HuH-7 (cell line): ENCODE measurements at regions not wholly inside any gene's neighbourhood (a gene's known extent, or its start where the extent isn't known, plus 50 kb on each side); places are given as distances from the start of the nearest gene placed in this dataset.
"Not testable (repeated sequence)": the region's sequence is repeated elsewhere in the genome, so short reads cannot be mapped to it uniquely, and the experiment has no call there.

ENCODE experiments used
- DNase-seq: peaks from one replicate; pipeline ENCODE4 v3.0.0; 2011; ENCODE audit warnings: low spot score

DNA sequence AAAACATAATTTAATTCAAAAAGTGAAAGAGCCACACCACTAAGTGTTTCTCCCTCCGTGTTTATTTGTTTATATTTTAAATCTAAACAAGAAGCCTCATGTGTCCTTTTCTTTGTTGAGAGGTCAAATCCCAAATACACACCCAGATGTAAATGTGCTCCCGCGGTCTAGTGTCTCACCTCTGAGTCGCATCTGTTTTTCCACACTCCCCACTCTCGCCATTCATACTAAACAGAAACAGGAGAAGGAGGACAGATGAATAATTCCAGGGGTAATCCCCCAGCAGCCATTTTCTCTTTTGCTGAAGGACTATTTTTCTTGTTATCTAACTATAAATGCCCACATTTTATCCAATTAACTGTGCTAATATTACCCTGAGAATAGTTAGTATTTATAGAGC is 361.6 kb upstream of the RIOK2 start:
- DNase-seq: no peak

DNA sequence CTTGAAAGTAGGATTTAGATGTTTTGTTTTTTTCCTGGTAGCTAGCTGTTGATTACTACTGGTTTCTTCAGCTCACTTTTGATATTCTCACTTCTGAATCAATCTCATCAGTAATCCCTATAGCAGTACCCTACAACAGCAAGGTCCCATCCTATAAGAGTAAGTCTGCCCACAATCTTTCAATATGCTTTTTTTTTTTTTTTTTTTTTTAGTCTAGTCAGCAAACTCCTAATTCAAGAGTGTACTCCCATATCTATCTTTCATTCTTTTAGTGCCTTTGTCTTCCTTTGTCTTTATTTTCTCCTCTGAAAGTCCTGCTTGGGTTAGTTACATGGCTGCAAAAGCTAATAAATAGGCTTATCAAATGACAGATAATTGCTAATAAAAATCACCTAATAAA is 362.4 kb upstream of the RIOK2 start:
- no peak for DNase-seq

DNA sequence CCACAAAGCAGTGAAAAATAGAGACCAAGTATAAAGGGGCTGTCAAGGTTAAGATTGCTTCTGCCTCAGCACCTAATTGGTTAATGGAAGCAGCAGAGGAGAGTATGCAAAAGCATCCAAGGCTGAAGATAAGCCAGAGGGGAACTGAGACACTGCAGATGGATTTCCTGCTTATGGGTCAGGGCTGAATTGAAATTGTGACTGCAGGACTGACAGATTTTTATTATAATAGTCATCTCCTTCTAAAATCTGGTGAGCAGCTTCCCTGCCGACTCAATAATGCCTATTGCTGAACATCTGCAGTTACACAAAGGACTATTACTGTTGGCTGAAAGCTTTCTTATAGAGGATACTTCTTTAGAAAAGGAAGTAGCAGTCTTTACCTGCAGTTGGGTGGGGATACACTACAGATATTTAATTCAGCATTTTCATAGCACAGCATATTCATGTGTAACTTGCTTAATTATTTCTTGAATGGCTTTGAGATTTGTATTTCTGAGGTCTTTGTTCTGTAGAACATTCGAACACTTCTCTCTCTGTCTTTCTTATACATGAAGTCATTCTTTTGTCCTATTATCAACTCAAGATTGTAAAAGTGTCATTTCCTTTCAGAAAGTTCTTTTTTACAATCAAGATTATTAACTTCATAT is 363.0 kb upstream of the RIOK2 start:
- no peak for DNase-seq

DNA sequence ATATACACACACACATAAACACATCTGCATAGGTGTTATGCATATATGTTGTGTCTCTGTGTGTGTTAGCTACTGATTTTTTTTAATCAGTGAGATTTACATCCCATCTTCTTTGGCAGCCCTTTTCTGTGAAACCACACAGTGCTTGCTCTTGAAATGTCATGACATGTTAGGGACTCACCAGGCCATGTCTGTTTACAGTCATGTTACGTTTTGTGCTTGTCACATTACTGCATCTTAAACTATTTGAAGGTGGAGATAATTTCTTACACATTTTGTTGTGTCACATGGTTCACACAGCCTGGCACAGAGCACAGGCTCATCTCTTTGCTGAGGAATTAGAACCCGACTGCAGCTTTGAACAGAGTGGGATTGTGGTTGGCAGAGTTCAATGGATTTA is 364.4 kb upstream of the RIOK2 start:
- no peak for DNase-seq

DNA sequence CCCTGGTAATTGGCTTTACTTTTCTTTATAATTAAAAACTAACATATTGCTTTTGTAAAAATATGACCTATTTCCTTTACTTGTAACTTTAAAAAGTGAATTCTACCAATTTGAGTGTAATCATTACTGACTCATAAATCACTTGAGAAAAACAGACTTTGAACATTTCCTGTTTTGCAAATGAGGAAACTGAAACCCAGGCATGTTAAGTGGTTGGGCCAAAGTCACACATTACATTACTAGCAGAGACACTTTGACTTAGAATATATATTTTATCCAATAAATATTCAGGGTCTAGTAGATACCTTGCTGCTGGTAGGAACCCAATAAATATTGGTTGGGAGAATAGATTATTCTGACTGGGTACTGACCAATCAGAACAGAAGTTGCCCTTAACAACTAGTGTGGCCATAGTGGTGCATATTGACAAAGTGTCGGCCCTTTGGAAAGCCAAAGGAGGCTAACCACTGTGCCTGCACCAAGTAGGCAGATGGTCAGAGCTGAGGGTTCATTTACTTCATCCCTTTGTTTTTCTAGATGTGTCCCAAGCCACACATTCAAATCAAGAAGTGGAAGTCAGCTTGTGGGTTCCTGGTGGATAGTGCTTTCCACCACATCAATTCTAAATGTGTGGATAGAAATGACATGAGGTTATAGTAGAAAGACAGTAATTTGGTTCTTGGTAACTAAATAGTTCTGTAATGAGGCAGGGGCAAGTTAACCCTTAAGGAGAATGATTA is 365.1 kb upstream of the RIOK2 start:
- no peak for DNase-seq

DNA sequence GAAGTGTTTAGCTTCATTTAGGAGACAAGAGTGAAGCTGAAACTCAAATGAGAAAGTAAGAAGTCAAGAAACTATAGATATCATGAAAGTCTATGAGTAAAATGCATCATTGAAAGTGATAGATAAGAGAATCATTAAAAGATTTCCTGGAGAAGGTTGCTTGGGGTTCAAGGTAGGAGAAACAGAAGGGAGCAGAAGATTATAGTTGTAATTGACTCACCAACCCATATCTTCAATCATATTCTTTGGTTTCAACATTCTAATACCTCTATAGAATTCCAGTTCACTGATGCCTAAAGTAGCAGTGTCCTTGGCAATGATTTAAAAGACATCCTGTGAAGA is 365.7 kb upstream of the RIOK2 start:
- DNase-seq: no peak

DNA sequence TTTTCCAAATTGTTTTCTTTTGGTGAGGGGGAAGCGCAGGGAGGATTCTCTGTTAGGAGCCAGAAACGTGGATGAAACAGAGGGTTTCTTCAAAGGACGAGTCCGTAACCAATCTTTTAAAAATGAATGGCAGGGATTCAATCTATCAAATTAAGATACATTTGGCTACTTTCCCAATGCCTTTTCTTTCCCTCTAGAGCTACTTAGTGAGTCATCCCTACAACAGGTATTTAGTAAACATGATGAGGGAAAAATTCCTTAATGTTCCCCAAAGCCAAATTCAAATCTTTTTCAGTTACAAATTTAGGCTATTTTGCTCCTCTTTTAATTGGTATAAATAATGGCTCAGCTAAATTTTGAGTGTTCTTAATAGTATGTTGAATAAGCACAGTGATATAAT is 366.4 kb upstream of the RIOK2 start:
- DNase-seq: no peak

DNA sequence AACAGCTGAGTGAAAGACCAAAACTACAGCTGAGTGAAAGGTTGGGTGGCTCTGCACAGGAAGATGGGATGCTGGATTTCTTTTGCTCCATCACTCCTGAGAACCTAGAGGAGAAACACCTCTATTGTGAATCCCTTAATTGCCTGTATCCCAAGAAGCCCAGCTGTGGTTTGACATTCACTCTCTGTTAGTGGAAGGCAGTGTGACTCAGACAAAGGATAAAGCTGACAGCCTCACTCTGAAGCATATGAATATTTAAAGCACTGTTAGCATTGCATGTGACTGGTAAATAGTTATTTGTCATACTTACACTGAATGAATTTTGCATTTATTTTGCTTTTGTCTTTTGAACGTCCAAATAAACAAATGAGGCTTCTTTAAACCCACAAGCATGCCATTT is 367.1 kb upstream of the RIOK2 start:
- DNase-seq: no peak

DNA sequence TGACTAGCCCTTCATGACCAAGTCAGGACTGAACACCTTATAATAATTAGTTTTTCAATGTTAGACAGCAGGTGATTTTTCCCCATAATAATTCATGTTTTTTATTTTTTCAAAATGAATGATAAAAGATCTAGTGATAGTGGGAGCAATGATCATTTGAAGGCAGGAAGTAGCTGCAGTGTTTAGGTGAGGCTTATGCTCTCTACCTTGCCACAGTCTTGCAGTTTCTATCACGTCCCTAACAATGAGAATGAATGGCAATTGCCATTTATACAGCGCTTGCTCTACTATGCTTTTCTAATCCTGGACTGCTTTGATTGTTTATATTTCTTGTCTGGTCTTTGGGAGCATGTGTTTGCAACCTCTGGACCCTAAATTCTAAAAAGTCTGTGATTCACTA is 367.8 kb upstream of the RIOK2 start:
- no peak for DNase-seq

DNA sequence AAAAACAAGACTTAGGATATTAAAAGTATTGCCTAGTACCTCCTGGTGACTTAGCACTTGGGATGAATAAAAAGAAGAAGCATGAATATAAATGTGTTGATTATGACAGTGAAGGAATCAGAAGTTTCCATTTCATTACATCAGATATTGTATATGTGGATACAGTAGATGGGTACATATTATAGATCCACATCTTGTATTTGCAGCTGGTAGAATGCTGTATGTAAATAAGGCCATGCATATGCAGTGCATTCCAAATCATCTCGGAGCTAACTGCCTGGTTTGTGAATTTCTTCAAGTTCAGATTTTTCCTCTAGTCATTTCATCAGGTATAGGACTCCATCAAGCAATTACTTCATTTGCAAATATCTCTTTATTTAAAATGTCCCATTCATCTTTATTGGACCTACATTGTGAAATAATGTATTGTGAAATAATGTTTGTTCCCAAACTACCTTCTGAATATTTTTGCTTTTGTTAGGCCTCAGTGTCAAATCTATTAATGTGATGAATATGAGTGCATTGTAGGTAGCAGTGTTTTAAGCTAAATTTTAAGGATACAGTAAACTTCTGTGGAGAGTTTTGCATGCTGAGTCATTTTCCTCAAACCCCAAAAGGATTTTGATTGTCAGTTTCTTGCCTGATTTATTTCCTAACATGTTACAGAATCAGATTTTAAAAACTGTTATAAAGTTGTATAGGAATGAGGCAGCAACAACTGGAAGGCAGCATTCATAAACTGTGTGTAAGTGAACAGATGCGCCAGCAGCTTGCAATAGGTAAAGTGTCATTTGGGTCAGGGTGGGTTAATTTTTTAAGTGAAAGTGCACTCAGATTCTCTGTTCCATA is 370.8 kb upstream of the RIOK2 start:
- DNase-seq: no peak

DNA sequence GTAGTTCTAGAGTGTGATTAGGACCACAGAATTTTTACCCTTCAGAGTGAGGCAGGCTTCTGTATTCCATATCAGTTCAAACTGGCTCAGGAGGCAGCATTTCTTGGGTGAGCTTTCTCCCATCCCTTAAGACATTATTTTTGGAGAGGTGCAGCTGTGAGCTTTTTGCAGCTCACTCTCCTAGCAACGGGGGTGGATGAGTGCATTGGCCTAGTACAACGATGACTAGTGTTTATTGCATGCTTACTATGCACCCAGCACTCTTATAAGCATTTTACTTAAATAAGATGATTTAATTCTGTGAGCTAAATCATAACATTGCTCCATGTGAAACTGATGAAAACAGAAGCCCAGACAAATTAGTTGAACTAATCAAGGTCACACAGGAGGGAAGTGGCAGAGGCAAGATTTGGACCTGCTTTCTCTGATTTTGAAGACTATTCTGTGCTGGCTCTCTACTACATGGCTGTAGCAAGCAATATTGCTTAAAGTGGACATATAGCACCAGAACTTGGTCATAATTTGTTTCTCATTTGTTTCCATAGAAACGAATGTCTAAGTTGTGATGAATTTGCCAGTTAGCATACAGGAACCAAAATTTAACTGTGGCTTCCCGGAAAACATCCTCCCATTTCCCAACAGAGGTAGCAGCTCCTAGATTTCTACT is 372.1 kb upstream of the RIOK2 start:
- no peak for DNase-seq

DNA sequence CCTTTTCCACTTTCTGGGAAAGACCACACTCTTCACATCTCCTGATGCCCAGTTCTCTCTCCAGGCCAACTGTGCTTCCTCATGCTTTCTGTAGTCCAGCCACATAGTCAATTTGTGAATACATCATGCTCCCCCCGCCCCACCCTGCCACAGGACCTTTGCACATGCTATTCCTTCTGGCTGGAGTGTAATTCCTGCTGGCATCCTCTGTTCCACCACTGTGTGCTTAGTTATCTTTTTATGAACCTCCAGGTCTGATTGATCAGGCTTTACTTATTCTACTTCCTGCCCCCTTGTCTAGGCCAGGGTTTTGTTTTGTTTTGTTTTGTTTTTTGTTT is 372.6 kb upstream of the RIOK2 start:
- DNase-seq: no peak

DNA sequence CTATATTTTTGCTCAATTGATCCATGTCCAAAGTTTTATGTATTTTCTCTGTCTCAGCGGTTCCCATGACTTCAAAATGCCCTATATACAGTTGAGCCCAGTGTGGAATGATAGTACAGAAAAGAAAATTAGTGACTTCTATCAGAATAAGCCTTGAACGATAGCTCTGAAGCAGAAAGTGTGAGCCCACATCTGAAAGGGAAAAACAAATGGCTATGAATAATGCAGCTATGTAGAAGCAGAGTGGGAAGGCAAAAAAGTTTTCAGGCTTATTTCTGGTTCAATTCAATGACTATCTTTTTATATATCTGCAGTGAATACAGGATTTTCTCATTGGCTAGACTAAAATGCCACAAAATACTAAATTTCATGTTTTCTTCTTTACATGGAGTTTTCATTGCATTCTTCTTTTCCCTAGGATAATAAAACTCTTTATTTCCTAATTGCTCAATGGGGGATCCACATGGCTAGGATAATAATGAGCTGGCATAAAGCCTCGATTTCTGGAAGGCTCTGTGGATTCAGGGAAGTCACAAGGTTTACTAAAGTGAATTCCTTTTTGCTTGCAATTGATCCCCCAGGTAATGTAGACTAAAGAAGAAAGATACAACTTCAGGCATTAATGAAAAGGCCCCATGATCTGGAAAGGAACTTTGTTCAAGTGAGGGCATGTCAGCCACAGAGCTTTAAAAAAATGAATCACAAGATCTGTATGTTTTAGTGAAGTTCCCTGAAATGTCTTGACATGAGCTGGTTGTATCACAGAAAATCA is 377.0 kb upstream of the RIOK2 start:
- DNase-seq: no peak

DNA sequence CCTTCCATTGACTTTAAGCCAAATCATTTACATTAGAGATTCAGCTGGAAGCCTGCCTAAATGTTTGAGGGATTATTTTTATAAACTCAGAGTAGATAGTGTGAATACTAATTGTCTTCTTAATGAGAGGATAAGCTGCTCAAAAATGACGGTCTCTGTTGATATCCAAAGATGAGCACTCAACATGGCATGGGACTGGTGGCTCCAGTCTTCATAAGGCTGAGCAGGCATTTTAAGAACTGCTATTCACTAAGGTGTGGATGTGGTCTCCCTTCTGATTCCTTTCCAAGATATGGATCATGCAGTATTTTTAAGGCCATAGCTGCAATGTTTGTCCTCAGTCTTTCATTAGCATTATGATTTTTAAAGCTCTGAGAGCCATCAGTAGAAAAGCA is 377.5 kb upstream of the RIOK2 start:
- no peak for DNase-seq

DNA sequence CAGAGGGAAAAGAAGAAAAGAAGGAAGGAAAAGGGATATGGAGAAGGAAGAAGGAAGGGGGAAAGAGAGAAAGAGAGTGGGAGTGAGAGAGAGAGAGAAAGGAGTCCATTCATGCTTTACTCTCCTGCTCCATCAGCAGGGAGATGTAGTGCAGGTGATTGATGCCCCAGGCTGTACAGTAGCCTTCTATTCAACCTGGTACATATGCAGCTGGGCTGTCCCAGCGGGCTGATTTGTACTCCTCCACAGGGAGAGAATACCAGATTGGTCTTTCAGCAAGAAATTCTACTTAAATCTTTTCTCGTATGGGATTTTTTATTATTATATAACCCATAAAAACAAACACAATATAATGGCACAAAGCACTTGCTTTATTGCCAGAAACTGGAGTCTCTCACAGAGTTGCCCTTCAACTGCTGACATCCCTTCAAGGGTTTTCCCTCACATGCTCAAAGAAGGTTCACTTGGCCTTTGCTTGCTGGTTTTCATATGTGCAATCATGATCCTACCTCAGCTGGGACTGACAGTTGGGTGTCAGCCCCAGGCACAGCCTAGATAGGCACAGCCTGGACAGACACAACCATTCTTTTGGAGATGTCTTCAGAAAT is 380.1 kb upstream of the RIOK2 start:
- no peak for DNase-seq

DNA sequence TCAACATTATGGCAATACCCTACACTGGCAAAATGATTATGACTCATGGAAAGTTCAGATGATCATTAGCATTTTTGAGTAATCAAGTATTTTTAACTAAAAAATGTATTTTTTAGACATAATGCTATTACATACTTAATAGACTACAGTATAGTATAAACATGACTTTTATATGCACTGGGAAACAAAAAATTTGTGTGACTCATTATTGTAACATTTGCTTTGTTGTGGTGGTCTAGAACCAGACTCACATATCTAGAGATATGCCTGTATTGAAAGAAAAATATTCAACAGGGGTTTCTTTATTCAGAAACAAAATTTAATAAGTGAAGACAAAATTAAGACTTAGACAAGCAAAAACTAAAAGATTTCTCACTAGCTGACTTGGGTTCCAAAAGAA is 385.3 kb upstream of the RIOK2 start:
- DNase-seq: no peak

DNA sequence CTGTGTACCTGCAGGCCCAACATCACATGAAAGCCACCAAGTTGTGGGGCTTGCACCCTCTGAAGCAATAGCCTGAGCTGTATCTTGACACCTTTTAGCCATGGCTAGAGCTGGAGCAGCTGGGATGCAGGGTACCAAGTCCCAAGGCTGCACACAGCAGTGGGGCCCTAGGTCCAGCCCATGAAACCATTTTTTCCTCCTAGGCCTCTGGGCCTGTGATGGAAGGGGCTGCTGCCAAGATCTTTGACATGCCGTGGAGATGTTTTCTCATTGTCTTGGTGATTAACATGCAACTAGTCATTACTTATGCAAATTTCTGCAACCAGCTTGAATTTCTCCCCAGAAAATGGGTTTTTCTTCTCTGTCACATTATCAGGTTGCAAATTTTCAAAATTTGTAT is 387.2 kb upstream of the RIOK2 start:
- DNase-seq: no peak

DNA sequence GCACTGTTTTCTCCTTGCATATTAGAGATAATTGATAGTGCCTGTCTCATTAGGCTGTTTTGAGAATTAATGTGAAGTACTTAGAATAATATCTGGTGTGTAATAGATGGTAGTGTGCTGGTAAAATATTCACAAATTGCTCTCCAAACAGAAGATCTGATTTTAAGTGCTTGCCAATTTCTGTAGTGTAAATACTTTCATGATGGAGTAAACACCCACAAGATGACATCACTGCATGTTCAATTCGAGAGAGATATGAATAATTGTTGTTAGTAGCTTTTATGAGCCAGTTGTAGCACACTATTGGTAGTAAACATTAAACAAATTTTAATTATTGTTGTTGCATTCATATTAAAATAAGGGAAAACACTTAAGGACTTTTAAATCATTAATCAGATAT is 392.3 kb upstream of the RIOK2 start:
- DNase-seq: no peak

DNA sequence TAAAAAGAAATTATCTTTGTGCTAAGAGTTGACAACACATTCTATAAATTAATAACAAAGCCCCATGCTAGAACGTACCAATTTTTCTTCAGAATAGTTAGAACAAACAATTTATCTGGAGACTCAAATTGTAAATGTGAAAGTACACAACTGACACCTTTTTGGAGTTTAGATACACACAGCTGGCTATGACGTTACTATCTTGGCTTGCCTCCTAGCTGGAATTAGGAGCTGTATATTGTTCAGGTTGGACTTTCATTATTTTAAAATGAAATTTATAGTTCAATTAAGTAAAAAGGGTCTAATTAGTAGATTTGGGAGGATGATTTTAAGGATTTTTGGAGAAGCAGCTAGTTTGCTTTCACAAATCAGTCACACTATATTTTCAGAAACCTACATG is 393.9 kb upstream of the RIOK2 start:
- no peak for DNase-seq

DNA sequence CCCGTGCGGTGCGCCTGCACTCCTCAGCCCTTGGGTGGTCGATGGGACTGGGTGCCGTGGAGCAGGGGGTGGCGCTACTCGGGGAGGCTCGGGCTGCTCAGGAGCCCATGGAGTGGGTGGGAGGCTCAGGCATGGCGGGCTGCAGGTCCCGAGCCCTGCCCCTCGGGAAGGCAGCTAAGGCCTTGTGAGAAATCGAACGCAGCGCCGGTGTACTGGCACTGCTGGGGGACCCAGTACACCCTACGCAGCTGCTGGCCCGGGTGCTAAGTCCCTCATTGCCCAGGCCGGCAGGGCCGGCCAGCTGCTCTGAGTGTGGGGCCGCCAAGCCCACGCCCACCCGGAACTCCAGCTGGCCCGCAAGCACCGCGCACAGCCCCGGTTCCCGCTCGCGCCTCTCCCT is 396.9 kb upstream of the RIOK2 start:
- DNase-seq: not testable (repeated sequence)

DNA sequence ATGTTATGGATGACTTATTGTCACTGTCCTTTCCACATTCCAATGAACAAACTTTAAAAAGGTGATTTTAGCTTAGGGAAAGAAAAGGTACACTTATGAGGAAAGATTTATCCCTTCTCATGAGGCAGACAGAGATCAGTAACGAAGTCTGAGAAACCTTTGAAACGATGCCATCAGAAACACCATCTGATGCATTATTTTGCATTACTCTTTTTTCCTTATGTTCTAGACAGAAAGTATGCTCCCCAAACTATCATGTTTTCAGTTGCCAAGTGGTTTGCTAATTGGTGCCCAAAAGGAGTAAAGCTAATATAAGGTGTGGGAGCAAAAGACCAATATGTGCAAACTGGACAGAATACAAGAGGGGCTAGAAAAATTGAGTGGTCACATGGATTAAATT is 397.7 kb upstream of the RIOK2 start:
- DNase-seq: no peak

DNA sequence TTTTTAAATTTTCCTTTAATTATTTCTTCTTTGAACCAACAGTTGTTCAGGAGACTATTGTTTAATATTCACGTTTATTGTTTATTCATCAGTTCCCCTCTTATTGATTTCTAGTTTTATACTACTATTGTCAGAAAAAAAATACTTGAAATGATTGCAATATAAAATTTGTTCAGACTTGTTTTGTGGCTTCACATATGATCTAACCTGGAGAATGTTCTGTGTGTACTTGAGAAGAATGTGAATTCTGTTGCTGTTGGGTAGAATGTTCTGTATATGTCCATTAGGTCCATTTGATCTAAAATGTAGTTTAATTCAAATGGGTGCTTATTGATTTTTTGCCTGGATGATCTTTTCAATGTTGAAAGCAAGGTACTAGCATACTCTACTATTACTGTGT is 408.7 kb upstream of the RIOK2 start:
- DNase-seq: no peak
